Activated T-cell treated with anti-CD3 and anti-CD28 coated beads, Interleukin-2, amount 50 U/mL, for 1 hour (primary cell): ENCODE measurements at regions not wholly inside any gene's neighbourhood (a gene's known extent, or its start where the extent isn't known, plus 50 kb on each side); places are given as distances from the start of the nearest gene placed in this dataset.

Experiments used
- DNase-seq: peaks from one replicate; pipeline ENCODE4 v3.0.0-alpha.2; 2020

- no peak for DNase-seq
Observed at GRCh38 chr19:28927456-28927855, 285.5 kb downstream of the UQCRFS1 start.

GRCh38 chr19:28920269-28921066, 292.5 kb downstream of the UQCRFS1 start:
- DNase-seq = no peak

- no peak for DNase-seq
Observed at GRCh38 chr19:28917621-28918020, 295.3 kb downstream of the UQCRFS1 start.

GRCh38 chr19:28915737-28916460, 297.1 kb downstream of the UQCRFS1 start:
- no peak for DNase-seq

- no peak for DNase-seq
Observed at GRCh38 chr19:28915202-28915601, 297.7 kb downstream of the UQCRFS1 start.

DNA sequence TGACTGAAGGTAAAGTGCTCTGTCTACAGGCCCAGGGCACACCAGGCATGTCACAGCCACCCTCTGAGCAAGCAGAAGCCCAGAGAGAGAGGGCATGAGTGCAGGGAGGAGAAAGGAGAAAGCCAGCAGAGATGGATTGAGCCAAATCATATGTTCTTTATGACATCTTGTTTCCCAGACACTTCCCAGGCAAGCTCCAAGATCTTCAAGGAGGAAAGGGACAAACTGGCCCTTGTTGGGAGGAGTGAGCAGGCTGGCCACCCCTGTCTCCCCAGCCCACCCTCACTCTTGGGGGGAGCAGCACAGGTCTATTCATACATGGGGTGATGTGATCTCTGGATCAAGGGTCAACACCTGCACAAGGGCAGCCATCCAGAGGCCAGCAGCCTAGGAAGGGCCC, 298.8 kb downstream of the UQCRFS1 start:
- DNase-seq = no peak

DNA sequence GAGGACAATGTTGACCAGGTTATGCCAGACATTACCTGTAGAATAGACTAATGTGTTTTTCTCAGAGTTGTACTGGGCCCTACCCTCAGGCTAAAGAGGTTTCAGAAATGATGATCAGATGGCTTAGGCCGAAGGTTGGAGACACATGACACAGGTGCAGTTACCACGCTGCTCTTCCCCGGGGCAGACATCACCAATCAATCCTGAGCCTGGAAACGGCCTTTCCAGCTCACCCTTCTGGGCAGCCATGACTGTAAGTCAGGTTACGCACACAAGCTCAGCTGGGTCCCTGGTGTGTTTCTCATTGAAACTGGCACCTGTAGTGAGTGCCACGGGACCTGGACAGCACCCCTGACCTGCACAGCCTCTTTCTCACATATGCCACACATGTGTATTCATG, 299.3 kb downstream of the UQCRFS1 start:
- DNase-seq = no peak

- no peak for DNase-seq
Observed at GRCh38 chr19:28908941-28909340, 304.0 kb downstream of the UQCRFS1 start.

DNA sequence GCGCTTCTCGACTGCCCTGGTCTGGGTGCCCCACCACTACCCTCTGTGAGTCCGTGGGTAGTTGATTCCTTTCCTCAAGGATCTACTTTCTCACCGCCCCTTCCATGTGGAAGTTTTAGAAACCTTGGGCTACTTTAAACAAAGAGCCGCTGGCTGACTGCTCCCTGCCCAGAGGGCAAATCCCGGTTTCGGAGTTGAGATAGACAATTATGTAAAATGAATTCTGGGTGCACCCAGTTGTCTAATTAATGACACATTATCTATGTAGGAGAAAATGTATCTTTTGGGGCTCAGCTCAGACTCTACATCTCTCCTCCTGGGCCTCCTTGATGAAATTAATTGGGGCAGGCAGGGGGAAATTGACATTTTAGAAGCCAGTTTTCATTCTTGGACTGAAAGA, 305.4 kb downstream of the UQCRFS1 start:
- no peak for DNase-seq

GRCh38 chr19:28905996-28906395, 307.0 kb downstream of the UQCRFS1 start:
- DNase-seq = no peak

DNA sequence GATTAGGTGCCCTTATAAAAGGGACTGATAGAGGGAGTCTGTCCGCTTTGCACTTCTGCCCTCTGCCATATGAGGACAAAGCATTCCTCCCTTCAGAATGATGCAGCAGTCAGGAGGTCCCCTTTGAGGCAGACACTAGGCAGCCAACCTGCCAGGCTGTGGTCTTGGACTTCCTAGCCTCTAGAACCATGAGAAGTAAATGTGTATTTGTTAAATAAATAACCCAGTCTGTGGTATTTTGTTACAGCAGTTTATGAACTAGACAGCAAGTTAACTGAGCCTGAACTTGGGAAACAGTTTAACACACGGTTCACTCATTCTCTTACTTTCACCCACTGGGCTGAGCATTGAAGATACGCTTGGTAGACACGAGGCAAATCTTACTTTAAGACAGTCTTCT, 313.2 kb downstream of the UQCRFS1 start:
- no peak for DNase-seq

- DNase-seq = no peak
Observed at GRCh38 chr19:28898249-28898648, 314.7 kb downstream of the UQCRFS1 start.

GRCh38 chr19:28889941-28890670, 322.8 kb downstream of the UQCRFS1 start:
- DNase-seq = no peak

- DNase-seq = no peak
Observed at GRCh38 chr19:28887920-28888618, 324.9 kb downstream of the UQCRFS1 start.

GRCh38 chr19:28886708-28887107, 326.2 kb downstream of the UQCRFS1 start:
- DNase-seq = no peak

GRCh38 chr19:28885965-28886364, 327.0 kb downstream of the UQCRFS1 start:
- no peak for DNase-seq

GRCh38 chr19:28884786-28885476, 328.0 kb downstream of the UQCRFS1 start:
- DNase-seq = no peak

- no peak for DNase-seq
Observed at GRCh38 chr19:28883241-28883693, 329.7 kb downstream of the UQCRFS1 start.

DNA sequence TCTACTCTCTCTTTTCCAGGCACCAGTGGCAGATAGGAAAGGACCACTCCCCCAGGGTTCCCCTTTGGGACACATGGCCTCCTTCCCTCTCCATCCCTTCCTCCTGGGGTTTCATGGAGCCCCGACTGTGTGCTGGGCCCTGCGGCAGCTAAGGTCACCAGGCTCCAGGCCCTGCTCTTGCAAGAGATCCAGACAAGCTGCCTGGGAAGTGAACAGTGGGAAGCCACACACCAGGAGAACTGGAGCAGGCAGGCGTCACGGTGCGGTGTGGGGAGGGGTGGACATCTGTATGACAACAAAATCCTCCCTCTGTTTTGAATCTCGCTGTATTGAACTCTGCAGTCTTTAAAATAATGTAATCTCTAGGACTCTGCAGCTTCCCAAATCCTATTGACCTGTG, 330.1 kb downstream of the UQCRFS1 start:
- no peak for DNase-seq

DNA sequence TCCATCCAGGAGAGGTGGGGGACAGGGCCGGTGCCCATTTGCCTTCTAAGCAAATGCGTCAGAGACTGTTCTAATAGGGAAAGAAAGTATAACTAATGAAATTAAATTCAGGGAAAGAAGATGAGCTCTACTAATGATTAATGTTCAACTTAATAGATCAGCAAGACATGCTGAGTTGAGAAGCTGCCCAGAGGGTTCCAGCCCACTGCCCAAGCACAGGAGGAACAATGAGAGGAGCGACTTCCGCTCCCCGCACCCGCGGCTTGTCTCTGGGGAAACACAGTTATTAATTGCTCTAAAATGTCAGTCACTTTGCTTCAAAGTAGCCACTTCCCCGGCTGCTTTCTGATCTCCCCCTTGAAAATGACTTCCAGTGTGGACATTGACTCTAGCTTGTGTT, 331.3 kb downstream of the UQCRFS1 start:
- DNase-seq = no peak

- DNase-seq = no peak
Observed at GRCh38 chr19:28880735-28881401, 332.1 kb downstream of the UQCRFS1 start.
